ENCODE measurements at regions not wholly inside any gene's neighbourhood (a gene's known extent, or its start where the extent isn't known, plus 50 kb on each side); places are given as distances from the start of the nearest gene placed in this dataset.

- no peak overlapping the region for H3K27ac ChIP-seq
- no peaks in the 10 kb centered on the region for H3K36me3 ChIP-seq
- no peak for DNase-seq (ENCODE audit: low spot score)
These were observed 92.5 kb upstream of the MED13L start for GRCh38 chr12:116370004-116370404.

GRCh38 chr12:116370886-116371580 is 93.5 kb upstream of the MED13L start:
- TF ChIP-seq CTCF (IDR thresholded peaks at IDR 0.05): no peak
- DNase-seq (ENCODE audit: low spot score): no peak
- Histone ChIP-seq H3K4me3 (no peak overlapping the region), H3K27me3 (no peaks in the 10 kb centered on the region), H3K27ac (no peak overlapping the region), H3K4me1 (no peaks in the 10 kb centered on the region), H3K36me3 (no peaks in the 10 kb centered on the region), H3K9me3 (no peaks in the 10 kb centered on the region)

More at GRCh38 chr12:116370004-116370404, 92.5 kb upstream of the MED13L start:
- no peaks in the 10 kb centered on the region for H3K27me3 ChIP-seq
- no peak for TF ChIP-seq CTCF (IDR thresholded peaks at IDR 0.05)
- H3K4me1 ChIP-seq: no peaks in the 10 kb centered on the region
- H3K4me3 ChIP-seq: no peak overlapping the region
- H3K9me3 ChIP-seq: no peaks in the 10 kb centered on the region

GRCh38 chr12:116372815-116373214 is 95.3 kb upstream of the MED13L start:
- Histone ChIP-seq H3K4me1 (no peaks in the 10 kb centered on the region), H3K4me3 (no peak overlapping the region), H3K27ac (no peak overlapping the region), H3K9me3 (no peaks in the 10 kb centered on the region), H3K36me3 (no peaks in the 10 kb centered on the region), H3K27me3 (no peaks in the 10 kb centered on the region)
- no peak for TF ChIP-seq CTCF (IDR thresholded peaks at IDR 0.05)
- DNase-seq (ENCODE audit: low spot score): no peak

GRCh38 chr12:116373572-116374206 is 96.2 kb upstream of the MED13L start:
- Histone ChIP-seq H3K27me3 (no peaks in the 10 kb centered on the region), H3K36me3 (no peaks in the 10 kb centered on the region), H3K27ac (no peak overlapping the region), H3K4me1 (no peaks in the 10 kb centered on the region), H3K9me3 (no peaks in the 10 kb centered on the region), H3K4me3 (no peak overlapping the region)
- TF ChIP-seq CTCF (IDR thresholded peaks at IDR 0.05): no peak
- DNase-seq (ENCODE audit: low spot score): no peak

- H3K27ac ChIP-seq: no peak overlapping the region
- no peak for TF ChIP-seq CTCF (IDR thresholded peaks at IDR 0.05)
- no peaks in the 10 kb centered on the region for H3K4me1 ChIP-seq
- no peak overlapping the region for H3K4me3 ChIP-seq
- DNase-seq (ENCODE audit: low spot score): no peak
- H3K36me3 ChIP-seq: no peaks in the 10 kb centered on the region
- H3K9me3 ChIP-seq: no peaks in the 10 kb centered on the region
- no peaks in the 10 kb centered on the region for H3K27me3 ChIP-seq
These were observed 96.7 kb upstream of the MED13L start for GRCh38 chr12:116374207-116374606.

Measured in right atrium auricular region (tissue), 2 donors.